Subcutaneous abdominal adipose tissue (tissue), 5 donors: ENCODE measurements at regions not wholly inside any gene's neighbourhood (a gene's known extent, or its start where the extent isn't known, plus 50 kb on each side); places are given as distances from the start of the nearest gene placed in this dataset.
"Not testable (repeated sequence)": the region's sequence is repeated elsewhere in the genome, so short reads cannot be mapped to it uniquely, and the experiment has no call there.

ENCODE experiments used
- H3K27ac ChIP-seq: one replicate; pipeline ENCODE4 v1.7.0; 2013; ENCODE audit warnings: low read depth, mild to moderate bottlenecking, inconsistent platforms, low read length, moderate library complexity
- H3K27me3 ChIP-seq, 5 donors: one replicate each; pipeline ENCODE4 v1.7.0; 2013; ENCODE audit warnings: low read length in 5 of 5, inconsistent platforms in 1 of 5; ENCODE audit not compliant: control insufficient read depth in 5 of 5, insufficient read depth in 4 of 5
- H3K36me3 ChIP-seq, 5 donors: one replicate each; pipeline ENCODE4 v1.7.0; 2013; ENCODE audit warnings: low read length in 5 of 5; ENCODE audit not compliant: control insufficient read depth in 5 of 5, insufficient read depth in 5 of 5
- H3K4me1 ChIP-seq, 5 donors: one replicate each; pipeline ENCODE4 v1.7.0; 2013; ENCODE audit warnings: low read length in 5 of 5, mild to moderate bottlenecking in 3 of 5, moderate library complexity in 1 of 5; ENCODE audit not compliant: control insufficient read depth in 5 of 5, insufficient read depth in 5 of 5
- H3K4me3 ChIP-seq, 5 donors: one replicate each; pipeline ENCODE4 v1.7.0; 2013; ENCODE audit warnings: low read length in 5 of 5, low read depth in 1 of 5
- H3K9ac ChIP-seq, 5 donors: one replicate each; pipeline ENCODE4 v1.7.0; 2013; ENCODE audit warnings: low read length in 5 of 5, mild to moderate bottlenecking in 4 of 5, moderate library complexity in 3 of 5
- H3K9me3 ChIP-seq, 5 donors: one replicate each; pipeline ENCODE4 v1.7.0; 2013; ENCODE audit warnings: low read length in 5 of 5; ENCODE audit not compliant: control insufficient read depth in 5 of 5
- donor health status: healthy.
- donor health status: healthy.
- donor health status: healthy.
- donor health status: healthy.
- donor health status: healthy.

- Histone ChIP-seq H3K9me3 (no peaks in the 10 kb centered on the region), H3K9ac (no peak overlapping the region), H3K4me1 (no peaks in the 10 kb centered on the region), H3K4me3 (no peak overlapping the region), H3K27me3 (no peaks in the 10 kb centered on the region), H3K36me3 (no peaks in the 10 kb centered on the region), H3K27ac (no peak overlapping the region)
Measured at GRCh38 chr10:31197886-31198285, 121.1 kb upstream of the ZEB1 start.

GRCh38 chr10:31204090-31204489, 114.9 kb upstream of the ZEB1 start:
- H3K27ac ChIP-seq: no peak overlapping the region
- no peaks in the 10 kb centered on the region for H3K36me3 ChIP-seq
- H3K4me1 ChIP-seq: peaks cover 0 to 7% (median 5%) of the 10 kb centered on the region in 5 donors
- H3K27me3 ChIP-seq: no peaks in the 10 kb centered on the region
- H3K9me3 ChIP-seq: no peaks in the 10 kb centered on the region
- no peak overlapping the region for H3K9ac ChIP-seq
- H3K4me3 ChIP-seq: no peak overlapping the region

GRCh38 chr10:31207636-31208035, 111.4 kb upstream of the ZEB1 start:
- peaks cover 0 to 7% (median 5%) of the 10 kb centered on the region in 5 donors for H3K4me1 ChIP-seq
- H3K27ac ChIP-seq: no peak overlapping the region
- no peaks in the 10 kb centered on the region for H3K9me3 ChIP-seq
- no peak overlapping the region for H3K9ac ChIP-seq
- no peaks in the 10 kb centered on the region for H3K27me3 ChIP-seq
- H3K36me3 ChIP-seq: no peaks in the 10 kb centered on the region
- no peak overlapping the region for H3K4me3 ChIP-seq

- no peak overlapping the region for H3K27ac ChIP-seq
- H3K36me3 ChIP-seq: no peaks in the 10 kb centered on the region
- H3K9me3 ChIP-seq: no peaks in the 10 kb centered on the region
- no peaks in the 10 kb centered on the region for H3K27me3 ChIP-seq
- H3K9ac ChIP-seq: no peak overlapping the region
- H3K4me3 ChIP-seq: no peak overlapping the region
- H3K4me1 ChIP-seq: peaks cover 0 to under 1% (median 0%) of the 10 kb centered on the region in 5 donors
Measured at GRCh38 chr10:31209478-31209877, 109.5 kb upstream of the ZEB1 start.

GRCh38 chr10:31210190-31210589, 108.8 kb upstream of the ZEB1 start:
- Histone ChIP-seq H3K27ac (no peak overlapping the region), H3K36me3 (no peaks in the 10 kb centered on the region), H3K27me3 (no peaks in the 10 kb centered on the region), H3K4me1 (no peaks in the 10 kb centered on the region), H3K4me3 (no peak overlapping the region), H3K9me3 (no peaks in the 10 kb centered on the region), H3K9ac (no peak overlapping the region)

- peaks cover 0 to 5% (median 0%) of the 10 kb centered on the region in 5 donors for H3K4me1 ChIP-seq
- H3K9me3 ChIP-seq: no peaks in the 10 kb centered on the region
- H3K36me3 ChIP-seq: no peaks in the 10 kb centered on the region
- H3K4me3 ChIP-seq: no peak overlapping the region
- H3K27me3 ChIP-seq: no peaks in the 10 kb centered on the region
- H3K9ac ChIP-seq: no peak overlapping the region
- no peak overlapping the region for H3K27ac ChIP-seq
Measured at GRCh38 chr10:31213959-31214358, 105.1 kb upstream of the ZEB1 start.

- H3K9ac ChIP-seq: no peak overlapping the region
- H3K4me3 ChIP-seq: no peak overlapping the region
- H3K4me1 ChIP-seq: peaks cover 0 to 8% (median 6%) of the 10 kb centered on the region in 5 donors
- no peaks in the 10 kb centered on the region for H3K27me3 ChIP-seq
- no peaks in the 10 kb centered on the region for H3K9me3 ChIP-seq
- H3K27ac ChIP-seq: no peak overlapping the region
- H3K36me3 ChIP-seq: no peaks in the 10 kb centered on the region
Measured at GRCh38 chr10:31215052-31215451, 104.0 kb upstream of the ZEB1 start.

- Histone ChIP-seq H3K9ac (no peak overlapping the region), H3K4me3 (no peak overlapping the region), H3K27ac (no peak overlapping the region), H3K4me1 (peaks cover 0 to 8% (median 6%) of the 10 kb centered on the region in 5 donors), H3K27me3 (no peaks in the 10 kb centered on the region), H3K9me3 (no peaks in the 10 kb centered on the region), H3K36me3 (no peaks in the 10 kb centered on the region)
Measured at GRCh38 chr10:31219306-31219705, 99.7 kb upstream of the ZEB1 start.

GRCh38 chr10:31228780-31229179, 90.2 kb upstream of the ZEB1 start:
- H3K27me3 ChIP-seq, H3K9me3 ChIP-seq, H3K9ac ChIP-seq, H3K4me1 ChIP-seq, H3K27ac ChIP-seq, H3K36me3 ChIP-seq, H3K4me3 ChIP-seq: not testable (repeated sequence)

- Histone ChIP-seq H3K36me3 (no peaks in the 10 kb centered on the region), H3K9me3 (peaks cover 0 to 5% (median 0%) of the 10 kb centered on the region in 5 donors), H3K27me3 (no peaks in the 10 kb centered on the region), H3K9ac (no peak overlapping the region), H3K4me1 (peaks cover 0 to 8% (median 0%) of the 10 kb centered on the region in 5 donors), H3K4me3 (no peak overlapping the region), H3K27ac (no peak overlapping the region)
Measured at GRCh38 chr10:31239961-31240360, 79.1 kb upstream of the ZEB1 start.

GRCh38 chr10:31242902-31243301, 76.1 kb upstream of the ZEB1 start:
- Histone ChIP-seq H3K36me3 (no peaks in the 10 kb centered on the region), H3K9ac (no peak overlapping the region), H3K4me3 (no peak overlapping the region), H3K27me3 (no peaks in the 10 kb centered on the region), H3K27ac (no peak overlapping the region), H3K4me1 (peaks cover 0 to 8% (median 0%) of the 10 kb centered on the region in 5 donors), H3K9me3 (peaks cover 0 to 2% (median 0%) of the 10 kb centered on the region in 5 donors)
